Upper lobe of right lung (tissue), 1 donor: ENCODE measurements at regions not wholly inside any gene's neighbourhood (a gene's known extent, or its start where the extent isn't known, plus 50 kb on each side); places are given as distances from the start of the nearest gene placed in this dataset.

ENCODE experiments used
- ATAC-seq: fragments of 200-7000 bp; cut with Tn5 transposase; one replicate; pipeline ENCODE4 v1.9.1; 2020; ENCODE audit warnings: mild to moderate bottlenecking, moderate library complexity
- DNase-seq: peaks from one replicate; pipeline ENCODE4 v3.0.0-alpha.2; 2020
- H3K27ac ChIP-seq: fragments of 200-600 bp; one replicate; pipeline ENCODE4 v1.8.0; 2022
- H3K27me3 ChIP-seq: fragments of 200-600 bp; one replicate; pipeline ENCODE4 v1.8.0; 2022; ENCODE audit warnings: mild to moderate bottlenecking
- H3K36me3 ChIP-seq: fragments of 200-600 bp; one replicate; pipeline ENCODE4 v1.8.0; 2022
- H3K4me1 ChIP-seq: fragments of 200-600 bp; one replicate; pipeline ENCODE4 v1.8.0; 2022
- H3K4me3 ChIP-seq: fragments of 200-600 bp; one replicate; pipeline ENCODE4 v1.8.0; 2022; ENCODE audit warnings: mild to moderate bottlenecking
- H3K9me3 ChIP-seq: fragments of 200-600 bp; one replicate; pipeline ENCODE4 v1.8.0; 2022
- intact Hi-C: fragments of 100-400 bp; cut with DNase I; formaldehyde crosslinking; loops from one replicate; pipeline ENCODE4 v1.11.0; 2022
- TF ChIP-seq, protein P1 (sequence below): fragments of 200-600 bp; IDR thresholded peaks from one replicate; pipeline ENCODE4 v1.8.0; 2022; ENCODE audit warnings: antibody characterized with exemption
- donor health status: DM: no; HTN: yes; CAD: no; lungs with severe emphysema.

DNA sequence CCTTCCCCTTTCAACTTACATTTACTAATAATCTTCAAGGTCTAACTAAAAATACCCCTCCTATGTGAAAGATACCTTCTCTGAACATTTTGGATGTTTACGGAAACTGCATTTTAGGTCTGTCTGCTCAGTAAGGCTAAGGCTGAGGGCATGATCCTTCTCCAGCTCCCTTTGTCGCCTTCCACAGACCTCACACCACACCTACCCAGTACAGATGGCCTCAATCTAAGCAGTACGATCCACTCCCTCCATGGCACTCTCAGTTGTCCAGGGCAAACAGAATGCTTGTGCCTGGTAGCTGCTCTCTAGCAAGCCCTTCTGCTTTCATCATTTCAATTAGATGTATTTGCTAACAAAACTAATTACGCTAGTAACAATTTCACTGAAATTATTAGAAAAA is 178.3 kb downstream of the CNTN3 start:
- no peak overlapping the region for H3K4me3 ChIP-seq
- DNase-seq (no peak), ATAC-seq (no peak)
- no peaks in the 10 kb centered on the region for H3K4me1 ChIP-seq
- no peaks in the 10 kb centered on the region for H3K27me3 ChIP-seq
- intact Hi-C loops = no loop called here
- H3K9me3 ChIP-seq = no peaks in the 10 kb centered on the region
- H3K27ac ChIP-seq = no peak overlapping the region
- TF ChIP-seq, protein P1, sequence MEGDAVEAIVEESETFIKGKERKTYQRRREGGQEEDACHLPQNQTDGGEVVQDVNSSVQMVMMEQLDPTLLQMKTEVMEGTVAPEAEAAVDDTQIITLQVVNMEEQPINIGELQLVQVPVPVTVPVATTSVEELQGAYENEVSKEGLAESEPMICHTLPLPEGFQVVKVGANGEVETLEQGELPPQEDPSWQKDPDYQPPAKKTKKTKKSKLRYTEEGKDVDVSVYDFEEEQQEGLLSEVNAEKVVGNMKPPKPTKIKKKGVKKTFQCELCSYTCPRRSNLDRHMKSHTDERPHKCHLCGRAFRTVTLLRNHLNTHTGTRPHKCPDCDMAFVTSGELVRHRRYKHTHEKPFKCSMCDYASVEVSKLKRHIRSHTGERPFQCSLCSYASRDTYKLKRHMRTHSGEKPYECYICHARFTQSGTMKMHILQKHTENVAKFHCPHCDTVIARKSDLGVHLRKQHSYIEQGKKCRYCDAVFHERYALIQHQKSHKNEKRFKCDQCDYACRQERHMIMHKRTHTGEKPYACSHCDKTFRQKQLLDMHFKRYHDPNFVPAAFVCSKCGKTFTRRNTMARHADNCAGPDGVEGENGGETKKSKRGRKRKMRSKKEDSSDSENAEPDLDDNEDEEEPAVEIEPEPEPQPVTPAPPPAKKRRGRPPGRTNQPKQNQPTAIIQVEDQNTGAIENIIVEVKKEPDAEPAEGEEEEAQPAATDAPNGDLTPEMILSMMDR = no peak
- H3K36me3 ChIP-seq = no peaks in the 10 kb centered on the region

DNA sequence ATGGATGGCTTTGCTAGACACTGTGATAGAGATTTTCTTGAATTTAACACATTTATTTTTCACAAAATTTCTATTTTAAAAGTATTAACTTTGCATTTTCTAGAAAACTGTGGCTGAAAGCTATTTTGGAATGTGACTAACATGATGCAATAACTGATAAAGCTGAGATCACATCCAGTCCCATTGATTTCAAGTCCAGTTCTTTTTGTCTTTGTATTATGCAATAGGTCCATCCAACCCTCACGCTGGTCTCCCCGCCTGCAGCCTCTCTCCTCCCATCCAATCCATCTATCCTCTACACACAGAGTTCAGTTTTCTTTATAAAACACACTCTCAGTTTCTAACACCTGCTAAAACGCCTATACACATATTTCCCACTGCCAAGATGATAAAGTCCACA is 178.8 kb downstream of the CNTN3 start:
- intact Hi-C loops = no loop called here
- ATAC-seq = no peak
- TF ChIP-seq, protein P1 = no peak
- Histone ChIP-seq H3K36me3 (no peaks in the 10 kb centered on the region), H3K27ac (no peak overlapping the region), H3K9me3 (no peaks in the 10 kb centered on the region), H3K4me3 (no peak overlapping the region), H3K4me1 (no peaks in the 10 kb centered on the region), H3K27me3 (no peaks in the 10 kb centered on the region)
- no peak for DNase-seq

DNA sequence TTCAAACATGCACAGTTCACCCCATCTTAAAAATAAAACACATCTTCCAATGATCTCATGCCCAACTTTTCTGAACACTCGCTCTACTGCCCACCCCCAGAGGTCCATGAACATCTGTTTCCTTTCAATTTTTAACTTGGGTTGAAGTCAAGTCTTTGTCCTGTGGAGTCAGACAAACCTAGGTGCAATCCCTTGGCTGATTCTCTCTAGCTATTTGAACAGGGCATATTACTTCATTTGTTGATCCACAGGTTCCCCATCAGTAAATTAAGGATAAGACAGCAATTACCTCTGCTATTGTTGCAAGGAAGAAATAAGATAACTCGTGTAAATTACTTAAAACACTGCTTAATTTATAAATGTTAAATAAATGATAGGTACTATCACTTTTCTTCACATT is 180.1 kb downstream of the CNTN3 start:
- intact Hi-C loops = no loop called here
- Histone ChIP-seq H3K9me3 (no peaks in the 10 kb centered on the region), H3K27ac (no peak overlapping the region), H3K4me3 (no peak overlapping the region), H3K36me3 (no peaks in the 10 kb centered on the region), H3K27me3 (no peaks in the 10 kb centered on the region), H3K4me1 (no peaks in the 10 kb centered on the region)
- ATAC-seq (no peak), DNase-seq (no peak)
- TF ChIP-seq, protein P1 = no peak

DNA sequence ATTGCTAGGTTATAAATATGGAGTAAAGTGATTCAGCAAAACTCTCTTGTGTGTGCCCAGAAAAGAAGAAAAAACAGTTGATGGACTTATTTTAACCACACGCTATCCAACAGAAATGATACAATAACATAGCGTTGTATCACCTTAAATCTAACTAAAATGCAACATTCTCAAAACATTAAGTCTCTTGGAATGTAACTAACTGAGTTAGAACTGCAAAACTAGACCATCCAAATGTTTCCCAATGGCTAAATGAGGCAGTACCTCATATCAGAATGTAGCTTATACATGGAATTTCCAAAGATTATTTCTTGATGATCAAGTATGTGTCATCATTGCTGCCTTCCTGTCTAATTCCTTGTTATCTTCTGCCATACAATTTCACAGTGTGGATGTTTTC is 187.9 kb downstream of the CNTN3 start:
- no peak for DNase-seq
- H3K27me3 ChIP-seq = no peaks in the 10 kb centered on the region
- intact Hi-C loops = no loop called here
- no peak overlapping the region for H3K4me3 ChIP-seq
- no peak for ATAC-seq
- TF ChIP-seq, protein P1 = no peak
- no peak overlapping the region for H3K27ac ChIP-seq
- no peaks in the 10 kb centered on the region for H3K9me3 ChIP-seq
- no peaks in the 10 kb centered on the region for H3K36me3 ChIP-seq
- no peaks in the 10 kb centered on the region for H3K4me1 ChIP-seq

DNA sequence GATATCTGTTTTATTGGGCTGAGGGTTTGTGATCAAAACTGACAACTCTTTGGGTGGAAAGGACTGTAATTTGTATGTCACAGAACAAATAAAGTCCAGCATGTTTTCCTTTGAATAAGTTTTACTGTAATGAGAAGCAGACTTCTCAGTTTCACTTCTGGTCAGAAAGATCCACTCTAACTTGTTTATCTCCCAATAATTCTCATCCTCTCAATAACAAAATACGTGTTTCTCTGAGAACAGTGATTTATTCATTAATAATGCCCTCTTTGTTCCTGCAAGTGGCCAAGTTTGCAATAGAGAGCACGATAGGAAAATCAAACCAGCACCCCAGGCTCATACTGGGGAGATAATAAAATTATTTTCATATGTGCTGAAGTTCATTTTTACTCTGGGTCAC is 190.6 kb downstream of the CNTN3 start:
- intact Hi-C loops = no loop called here
- no peaks in the 10 kb centered on the region for H3K36me3 ChIP-seq
- DNase-seq (no peak), ATAC-seq (no peak)
- H3K4me1 ChIP-seq = no peaks in the 10 kb centered on the region
- TF ChIP-seq, protein P1 = no peak
- H3K27ac ChIP-seq = no peak overlapping the region
- H3K9me3 ChIP-seq = no peaks in the 10 kb centered on the region
- no peak overlapping the region for H3K4me3 ChIP-seq
- H3K27me3 ChIP-seq = no peaks in the 10 kb centered on the region

DNA sequence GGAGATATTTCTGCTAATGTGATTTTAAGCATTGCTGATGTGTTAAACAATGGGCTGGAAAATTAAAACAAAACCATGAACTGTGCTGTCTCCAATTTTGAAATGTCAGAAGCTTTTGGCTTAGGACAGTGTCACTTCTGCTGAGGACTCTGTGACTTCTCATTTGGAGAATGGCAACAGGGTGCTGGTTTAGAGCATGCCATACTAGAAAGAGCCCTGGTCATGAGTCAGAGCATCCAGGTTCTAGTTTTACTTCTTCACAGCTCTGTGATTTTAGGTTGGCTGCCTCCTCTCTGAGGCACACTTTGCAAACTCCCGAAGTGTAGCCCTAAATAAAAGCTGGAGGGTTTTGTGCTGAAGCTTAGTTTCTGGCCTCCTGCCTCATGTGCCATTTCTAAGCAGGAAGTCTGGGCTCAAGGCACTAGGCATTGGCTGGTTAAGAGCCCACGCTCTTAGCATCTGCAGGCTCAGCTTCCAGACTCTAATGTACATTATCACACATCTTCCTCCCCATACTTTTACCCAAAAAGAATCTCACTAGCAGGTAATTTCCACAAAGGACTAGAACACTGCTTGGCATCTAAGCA is 193.8 kb downstream of the CNTN3 start:
- no peaks in the 10 kb centered on the region for H3K27me3 ChIP-seq
- intact Hi-C loops = no loop called here
- H3K27ac ChIP-seq = no peak overlapping the region
- H3K4me1 ChIP-seq = no peaks in the 10 kb centered on the region
- ATAC-seq = no peak
- H3K4me3 ChIP-seq = no peak overlapping the region
- no peaks in the 10 kb centered on the region for H3K9me3 ChIP-seq
- H3K36me3 ChIP-seq = no peaks in the 10 kb centered on the region
- TF ChIP-seq, protein P1 = no peak
- no peak for DNase-seq
